Stomach (tissue), 4 donors: ENCODE measurements at regions not wholly inside any gene's neighbourhood (a gene's known extent, or its start where the extent isn't known, plus 50 kb on each side); places are given as distances from the start of the nearest gene placed in this dataset.

ENCODE experiments used
- POLR2A ChIP-seq, 4 donors: fragments of 450-650 bp; IDR thresholded peaks; one replicate each; pipeline ENCODE4 v1.6.1; 2016; ENCODE audit warnings: antibody characterized with exemption in 4 of 4, control low read depth in 2 of 4, mild to moderate bottlenecking in 1 of 4, moderate library complexity in 1 of 4
- TF ChIP-seq, protein P1 (sequence below), 7 experiments: fragments of 450-650 bp in 4 of 7; fragments of 200-600 bp in 3 of 7; sonication (generic) in 3 of 7; IDR thresholded peaks; one replicate each; pipeline ENCODE4 v1.5.1; 2016 to 2019; ENCODE audit warnings: antibody characterized with exemption in 7 of 7, control low read depth in 2 of 7, mild to moderate bottlenecking in 1 of 7

DNA sequence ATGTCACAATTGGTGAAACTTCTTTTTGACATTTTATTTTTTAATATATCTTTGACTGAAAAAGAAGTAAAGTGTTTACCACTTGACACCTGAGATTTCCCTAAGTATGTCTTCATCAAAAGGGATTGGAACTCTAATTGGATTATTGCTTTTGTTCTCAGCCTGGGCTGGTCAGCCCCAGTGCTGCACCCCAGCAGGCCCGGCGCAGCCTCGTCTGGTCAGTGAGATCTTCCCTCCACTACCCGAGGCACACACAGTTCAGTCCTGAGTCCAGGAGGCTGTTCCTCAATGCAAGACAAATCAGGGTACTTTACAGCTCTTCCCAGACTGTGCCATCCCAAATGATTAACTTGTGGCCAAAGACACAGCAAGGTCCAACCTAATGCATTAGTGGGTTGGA is 146.9 kb upstream of the SEMA6D start:
- no peak for TF ChIP-seq POLR2A (IDR thresholded peaks at IDR 0.05)
- TF ChIP-seq, protein P1, sequence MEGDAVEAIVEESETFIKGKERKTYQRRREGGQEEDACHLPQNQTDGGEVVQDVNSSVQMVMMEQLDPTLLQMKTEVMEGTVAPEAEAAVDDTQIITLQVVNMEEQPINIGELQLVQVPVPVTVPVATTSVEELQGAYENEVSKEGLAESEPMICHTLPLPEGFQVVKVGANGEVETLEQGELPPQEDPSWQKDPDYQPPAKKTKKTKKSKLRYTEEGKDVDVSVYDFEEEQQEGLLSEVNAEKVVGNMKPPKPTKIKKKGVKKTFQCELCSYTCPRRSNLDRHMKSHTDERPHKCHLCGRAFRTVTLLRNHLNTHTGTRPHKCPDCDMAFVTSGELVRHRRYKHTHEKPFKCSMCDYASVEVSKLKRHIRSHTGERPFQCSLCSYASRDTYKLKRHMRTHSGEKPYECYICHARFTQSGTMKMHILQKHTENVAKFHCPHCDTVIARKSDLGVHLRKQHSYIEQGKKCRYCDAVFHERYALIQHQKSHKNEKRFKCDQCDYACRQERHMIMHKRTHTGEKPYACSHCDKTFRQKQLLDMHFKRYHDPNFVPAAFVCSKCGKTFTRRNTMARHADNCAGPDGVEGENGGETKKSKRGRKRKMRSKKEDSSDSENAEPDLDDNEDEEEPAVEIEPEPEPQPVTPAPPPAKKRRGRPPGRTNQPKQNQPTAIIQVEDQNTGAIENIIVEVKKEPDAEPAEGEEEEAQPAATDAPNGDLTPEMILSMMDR (IDR thresholded peaks at IDR 0.05) = no peak
